Fibroblast of lung (primary cell): ENCODE measurements at regions not wholly inside any gene's neighbourhood (a gene's known extent, or its start where the extent isn't known, plus 50 kb on each side); places are given as distances from the start of the nearest gene placed in this dataset.

Experiments used
- EZH2 ChIP-seq: IDR thresholded peaks from 2 replicates; pipeline ENCODE4 v1.5.1; 2012; ENCODE audit warnings: low read length, control low read depth, mild to moderate bottlenecking; ENCODE audit errors: missing control alignments
- TF ChIP-seq, protein P1 (sequence below), 2 donors: IDR thresholded peaks in 1 of 2; conservative IDR thresholded peaks in 1 of 2; 1 replicate in 1 of 2; 2 replicates in 1 of 2; pipeline ENCODE4 v1.5.1; 2011 to 2012; ENCODE audit warnings: low read length in 2 of 2, control low read depth in 1 of 2, inconsistent platforms in 1 of 2, low read depth in 1 of 2, mild to moderate bottlenecking in 1 of 2

DNA sequence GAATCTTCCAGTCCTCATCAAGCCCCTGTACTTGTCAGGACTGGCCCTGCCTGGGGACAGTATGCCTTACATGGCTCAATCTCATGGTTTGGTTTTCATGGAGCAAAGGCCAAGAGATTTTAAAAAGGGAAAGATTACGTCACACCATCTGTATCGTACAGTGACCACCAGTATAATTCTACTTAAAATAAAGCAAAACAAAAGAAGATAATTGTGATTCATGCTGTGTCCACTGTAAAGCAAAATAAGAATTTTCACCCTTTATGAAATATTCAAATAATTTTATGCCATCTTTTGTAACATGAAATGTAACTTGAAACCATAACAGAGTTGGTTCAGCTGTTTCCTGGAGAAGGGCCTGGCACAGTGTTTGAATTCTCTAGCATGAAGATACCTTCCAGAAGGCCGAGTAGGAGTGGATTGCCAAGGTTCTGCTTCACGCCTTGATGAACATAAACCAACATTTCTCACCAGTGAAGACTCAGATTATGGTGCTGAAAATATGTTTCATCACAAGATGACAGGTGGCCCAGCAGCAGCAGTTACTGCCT is 486.5 kb downstream of the RFPL4B start:
- TF ChIP-seq, protein P1, sequence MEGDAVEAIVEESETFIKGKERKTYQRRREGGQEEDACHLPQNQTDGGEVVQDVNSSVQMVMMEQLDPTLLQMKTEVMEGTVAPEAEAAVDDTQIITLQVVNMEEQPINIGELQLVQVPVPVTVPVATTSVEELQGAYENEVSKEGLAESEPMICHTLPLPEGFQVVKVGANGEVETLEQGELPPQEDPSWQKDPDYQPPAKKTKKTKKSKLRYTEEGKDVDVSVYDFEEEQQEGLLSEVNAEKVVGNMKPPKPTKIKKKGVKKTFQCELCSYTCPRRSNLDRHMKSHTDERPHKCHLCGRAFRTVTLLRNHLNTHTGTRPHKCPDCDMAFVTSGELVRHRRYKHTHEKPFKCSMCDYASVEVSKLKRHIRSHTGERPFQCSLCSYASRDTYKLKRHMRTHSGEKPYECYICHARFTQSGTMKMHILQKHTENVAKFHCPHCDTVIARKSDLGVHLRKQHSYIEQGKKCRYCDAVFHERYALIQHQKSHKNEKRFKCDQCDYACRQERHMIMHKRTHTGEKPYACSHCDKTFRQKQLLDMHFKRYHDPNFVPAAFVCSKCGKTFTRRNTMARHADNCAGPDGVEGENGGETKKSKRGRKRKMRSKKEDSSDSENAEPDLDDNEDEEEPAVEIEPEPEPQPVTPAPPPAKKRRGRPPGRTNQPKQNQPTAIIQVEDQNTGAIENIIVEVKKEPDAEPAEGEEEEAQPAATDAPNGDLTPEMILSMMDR (conservative IDR thresholded peaks at IDR 0.05 in 1 of 2, IDR thresholded peaks at IDR 0.05 in 1 of 2; ENCODE audit: low read depth in 1 of 2, low read length in 2 of 2): no peak
- no peak for TF ChIP-seq EZH2
